ENCODE measurements at regions not wholly inside any gene's neighbourhood (a gene's known extent, or its start where the extent isn't known, plus 50 kb on each side); places are given as distances from the start of the nearest gene placed in this dataset.

- no peaks in the 10 kb centered on the region for H3K9me3 ChIP-seq (ENCODE audit: low read depth)
- no peak overlapping the region for H3K4me2 ChIP-seq
- H3K4me3 ChIP-seq, result no peak overlapping the region
- no peak overlapping the region for H3K27ac ChIP-seq
- no peak overlapping the region for H3K9ac ChIP-seq
- no peaks in the 10 kb centered on the region for H3K79me2 ChIP-seq (ENCODE audit: low read depth)
- Mint-ChIP-seq H3K4me3 (no peak overlapping the region), H3K4me1 (peaks cover 3% of the 10 kb centered on the region), H3K36me3 (no peaks in the 10 kb centered on the region), H3K27me3 (ENCODE audit: insufficient read depth, low read depth) (no peaks in the 10 kb centered on the region), H3K9me3 (no peaks in the 10 kb centered on the region), H3K27ac (no peak overlapping the region)
- TF ChIP-seq CTCF (IDR thresholded peaks at IDR 0.05) (no peak), EZH2 (IDR thresholded peaks at IDR 0.05) (no peak), EZH2phosphoT487 (IDR thresholded peaks at IDR 0.05) (no peak)
- H3K4me1 ChIP-seq, result peaks cover 8% of the 10 kb centered on the region
- DNase-seq (ENCODE audit: low spot score), result no peak
- no peak overlapping the region for H2AFZ ChIP-seq (replicated peaks)
- H3K27me3 ChIP-seq, result no peaks in the 10 kb centered on the region
- H3K36me3 ChIP-seq, result no peaks in the 10 kb centered on the region
- no peaks in the 10 kb centered on the region for H3F3A ChIP-seq (ENCODE audit: low read depth)
- H4K20me1 ChIP-seq (ENCODE audit: low read depth), result no peaks in the 10 kb centered on the region
Observed at GRCh38 chr9:27665136-27665535, 91.9 kb upstream of the C9orf72 start.

- no peaks in the 10 kb centered on the region for H3K27me3 ChIP-seq
- Mint-ChIP-seq H3K4me3 (no peak overlapping the region), H3K9me3 (no peaks in the 10 kb centered on the region), H3K36me3 (no peaks in the 10 kb centered on the region), H3K27me3 (ENCODE audit: insufficient read depth, low read depth) (no peaks in the 10 kb centered on the region), H3K4me1 (peaks cover 22% of the 10 kb centered on the region), H3K27ac (no peak overlapping the region)
- H3K4me3 ChIP-seq, result no peak overlapping the region
- H4K20me1 ChIP-seq (ENCODE audit: low read depth), result no peaks in the 10 kb centered on the region
- no peaks in the 10 kb centered on the region for H3K79me2 ChIP-seq (ENCODE audit: low read depth)
- no peak overlapping the region for H3K27ac ChIP-seq
- H3K9me3 ChIP-seq (ENCODE audit: low read depth), result no peaks in the 10 kb centered on the region
- H3F3A ChIP-seq (ENCODE audit: low read depth), result no peaks in the 10 kb centered on the region
- no peaks in the 10 kb centered on the region for H3K36me3 ChIP-seq
- DNase-seq (ENCODE audit: low spot score), result no peak
- no peak overlapping the region for H3K4me2 ChIP-seq
- TF ChIP-seq EZH2 (IDR thresholded peaks at IDR 0.05), result no peak
- TF ChIP-seq EZH2phosphoT487 (IDR thresholded peaks at IDR 0.05), result no peak
- TF ChIP-seq CTCF (IDR thresholded peaks at IDR 0.05), result no peak
- peaks cover 21% of the 10 kb centered on the region for H3K4me1 ChIP-seq
- no peak overlapping the region for H2AFZ ChIP-seq (replicated peaks)
- H3K9ac ChIP-seq, result no peak overlapping the region
Observed at GRCh38 chr9:27668280-27668679, 95.0 kb upstream of the C9orf72 start.

- no peaks in the 10 kb centered on the region for H3K36me3 ChIP-seq
- TF ChIP-seq CTCF (IDR thresholded peaks at IDR 0.05) (no peak), EZH2 (IDR thresholded peaks at IDR 0.05) (no peak), EZH2phosphoT487 (IDR thresholded peaks at IDR 0.05) (no peak)
- Mint-ChIP-seq H3K4me3 (no peak overlapping the region), H3K9me3 (no peaks in the 10 kb centered on the region), H3K4me1 (peaks cover 42% of the 10 kb centered on the region), H3K27ac (no peak overlapping the region), H3K27me3 (ENCODE audit: insufficient read depth, low read depth) (no peaks in the 10 kb centered on the region), H3K36me3 (no peaks in the 10 kb centered on the region)
- no peak overlapping the region for H2AFZ ChIP-seq (replicated peaks)
- H3K9ac ChIP-seq, result no peak overlapping the region
- H3K4me2 ChIP-seq, result no peak overlapping the region
- DNase-seq (ENCODE audit: low spot score), result no peak
- H3K27me3 ChIP-seq, result no peaks in the 10 kb centered on the region
- no peaks in the 10 kb centered on the region for H4K20me1 ChIP-seq (ENCODE audit: low read depth)
- no peaks in the 10 kb centered on the region for H3K9me3 ChIP-seq (ENCODE audit: low read depth)
- peaks cover 6% of the 10 kb centered on the region for H3F3A ChIP-seq (ENCODE audit: low read depth)
- no peaks in the 10 kb centered on the region for H3K79me2 ChIP-seq (ENCODE audit: low read depth)
- H3K4me3 ChIP-seq, result no peak overlapping the region
- H3K4me1 ChIP-seq, result peaks cover 36% of the 10 kb centered on the region
- H3K27ac ChIP-seq, result no peak overlapping the region
Observed at GRCh38 chr9:27671636-27672035, 98.4 kb upstream of the C9orf72 start.

Data from neural progenitor cell (in vitro differentiated cells).